Keratinocyte (primary cell): ENCODE measurements at regions not wholly inside any gene's neighbourhood (a gene's known extent, or its start where the extent isn't known, plus 50 kb on each side); places are given as distances from the start of the nearest gene placed in this dataset.

ENCODE experiments used
- DNase-seq: peaks from one replicate; pipeline ENCODE4 v3.0.0-alpha.2; 2011; ENCODE audit warnings: low read depth, missing footprints, low spot score
- FAIRE-seq: peaks from 2 replicates; lab custom pipeline; 2011; peaks lifted over from hg19 to GRCh38; lab: Jason Lieb, UNC
- H2AFZ ChIP-seq: 2 replicates; pipeline ENCODE4 v1.6.0; 2012; ENCODE audit warnings: low read length, control low read depth, inconsistent platforms; ENCODE audit not compliant: control insufficient read depth
- H3K27ac ChIP-seq: 2 replicates; pipeline ENCODE4 v1.5.1; 2011; ENCODE audit warnings: low read length; ENCODE audit not compliant: control insufficient read depth, insufficient read depth
- H3K27me3 ChIP-seq: 3 replicates; pipeline ENCODE4 v1.6.0; 2011; ENCODE audit warnings: low read length; ENCODE audit not compliant: control insufficient read depth, insufficient read depth; ENCODE audit errors: extremely low read depth
- H3K36me3 ChIP-seq, 2 experiments: 2 replicates in 1 of 2; 3 replicates in 1 of 2; pipeline ENCODE4 v1.5.1; 2011; ENCODE audit warnings: low read length in 2 of 2, mild to moderate bottlenecking in 1 of 2; ENCODE audit not compliant: control insufficient read depth in 2 of 2, insufficient read depth in 2 of 2; ENCODE audit errors: extremely low read depth in 1 of 2
- H3K4me1 ChIP-seq: 3 replicates; pipeline ENCODE4 v1.5.1; 2011; ENCODE audit warnings: low read length; ENCODE audit not compliant: control insufficient read depth, insufficient read depth; ENCODE audit errors: extremely low read depth
- H3K4me2 ChIP-seq: 3 replicates; pipeline ENCODE4 v1.6.0; 2011; ENCODE audit warnings: low read depth, low read length; ENCODE audit not compliant: control insufficient read depth, insufficient read depth; ENCODE audit errors: extremely low read depth
- H3K4me3 ChIP-seq, 3 experiments: fragments of 200-600 bp in 1 of 3; sonication (generic) in 1 of 3; 2 replicates in 2 of 3; 3 replicates in 1 of 3; pipeline ENCODE4 v1.5.1; 2011 to 2016; ENCODE audit warnings: low read length in 3 of 3, mild to moderate bottlenecking in 3 of 3, control low read depth in 2 of 3, inconsistent platforms in 1 of 3, low read depth in 1 of 3, mixed read lengths in 1 of 3, mixed run types in 1 of 3, moderate library complexity in 1 of 3; ENCODE audit not compliant: control insufficient read depth in 2 of 3, insufficient read depth in 2 of 3; ENCODE audit errors: extremely low read depth in 1 of 3
- H3K79me2 ChIP-seq: 2 replicates; pipeline ENCODE4 v1.6.0; 2012; ENCODE audit warnings: low read length; ENCODE audit not compliant: control insufficient read depth, insufficient read depth
- H3K9ac ChIP-seq: 3 replicates; pipeline ENCODE4 v1.6.0; 2011; ENCODE audit warnings: low read length; ENCODE audit not compliant: control insufficient read depth, insufficient read depth; ENCODE audit errors: extremely low read depth
- H3K9me1 ChIP-seq: 3 replicates; pipeline ENCODE4 v1.6.0; 2011; ENCODE audit warnings: low read length; ENCODE audit not compliant: control insufficient read depth, insufficient read depth; ENCODE audit errors: extremely low read depth
- H3K9me3 ChIP-seq: 2 replicates; pipeline ENCODE4 v1.5.1; 2012; ENCODE audit warnings: low read depth, low read length; ENCODE audit not compliant: control insufficient read depth
- H4K20me1 ChIP-seq: 3 replicates; pipeline ENCODE4 v1.6.0; 2011; ENCODE audit warnings: low read length; ENCODE audit not compliant: control insufficient read depth, insufficient read depth; ENCODE audit errors: extremely low read depth
- EZH2 ChIP-seq: IDR thresholded peaks from one replicate; pipeline ENCODE4 v1.6.1; 2012; ENCODE audit warnings: inconsistent platforms, mild to moderate bottlenecking, low read length, moderate library complexity
- dilution Hi-C: fragments of 300-500 bp; cut with MboI; formaldehyde crosslinking; loops from one replicate; pipeline ENCODE4 v1.7.0; 2020; ENCODE audit warnings: low sequenced_read_pairs; ENCODE audit not compliant: extremely low pct_ligation_motif_present
- TF ChIP-seq, protein P1 (sequence below), 3 experiments: IDR thresholded peaks in 1 of 3; conservative IDR thresholded peaks in 1 of 3; optimal IDR thresholded peaks in 1 of 3; 2 replicates in 2 of 3; 3 replicates in 1 of 3; pipeline versions ENCODE3 to v1.5.1; 2011; ENCODE audit warnings: low read length in 3 of 3, mild to moderate bottlenecking in 3 of 3, moderate library complexity in 2 of 3, control low read depth in 1 of 3, inconsistent platforms in 1 of 3; ENCODE audit not compliant: insufficient read depth in 2 of 3; ENCODE audit errors: extremely low read depth in 1 of 3

DNA sequence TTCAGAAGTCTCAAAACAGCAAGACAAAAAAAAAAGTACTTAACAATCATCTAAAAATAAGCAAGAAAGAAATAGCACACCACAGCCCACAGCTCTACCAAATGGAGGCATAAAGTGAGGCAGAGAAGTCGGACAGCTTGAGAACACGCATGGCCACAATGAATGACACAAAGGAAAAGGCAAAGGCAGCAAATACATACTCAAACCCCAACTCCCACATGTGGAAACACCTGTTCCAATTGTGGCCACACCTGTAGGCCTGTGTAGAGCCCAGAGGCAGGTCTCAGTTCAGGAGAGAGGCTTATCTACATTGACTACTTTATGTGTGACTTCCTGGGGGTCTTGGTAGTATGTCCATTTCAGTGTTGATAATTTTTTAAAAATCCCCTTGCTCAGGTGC, 543.5 kb downstream of the LMO4 start:
- Histone ChIP-seq H3K9me1 (no peaks in the 10 kb centered on the region), H3K4me2 (no peak overlapping the region), H3K4me1 (peaks cover 3% of the 10 kb centered on the region), H3K4me3 (no peak overlapping the region), H3K27me3 (no peaks in the 10 kb centered on the region), H3K27ac (no peak overlapping the region), H4K20me1 (no peaks in the 10 kb centered on the region), H3K9ac (no peak overlapping the region), H3K79me2 (no peaks in the 10 kb centered on the region), H2AFZ (no peak overlapping the region), H3K9me3 (no peaks in the 10 kb centered on the region), H3K36me3 (no peaks in the 10 kb centered on the region)
- no peak for TF ChIP-seq EZH2
- TF ChIP-seq, protein P1, sequence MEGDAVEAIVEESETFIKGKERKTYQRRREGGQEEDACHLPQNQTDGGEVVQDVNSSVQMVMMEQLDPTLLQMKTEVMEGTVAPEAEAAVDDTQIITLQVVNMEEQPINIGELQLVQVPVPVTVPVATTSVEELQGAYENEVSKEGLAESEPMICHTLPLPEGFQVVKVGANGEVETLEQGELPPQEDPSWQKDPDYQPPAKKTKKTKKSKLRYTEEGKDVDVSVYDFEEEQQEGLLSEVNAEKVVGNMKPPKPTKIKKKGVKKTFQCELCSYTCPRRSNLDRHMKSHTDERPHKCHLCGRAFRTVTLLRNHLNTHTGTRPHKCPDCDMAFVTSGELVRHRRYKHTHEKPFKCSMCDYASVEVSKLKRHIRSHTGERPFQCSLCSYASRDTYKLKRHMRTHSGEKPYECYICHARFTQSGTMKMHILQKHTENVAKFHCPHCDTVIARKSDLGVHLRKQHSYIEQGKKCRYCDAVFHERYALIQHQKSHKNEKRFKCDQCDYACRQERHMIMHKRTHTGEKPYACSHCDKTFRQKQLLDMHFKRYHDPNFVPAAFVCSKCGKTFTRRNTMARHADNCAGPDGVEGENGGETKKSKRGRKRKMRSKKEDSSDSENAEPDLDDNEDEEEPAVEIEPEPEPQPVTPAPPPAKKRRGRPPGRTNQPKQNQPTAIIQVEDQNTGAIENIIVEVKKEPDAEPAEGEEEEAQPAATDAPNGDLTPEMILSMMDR (optimal IDR thresholded peaks at IDR 0.05 in 1 of 3, IDR thresholded peaks at IDR 0.05 in 1 of 3, conservative IDR thresholded peaks at IDR 0.05 in 1 of 3; ENCODE audit: extremely low read depth in 1 of 3, insufficient read depth in 2 of 3, low read length in 3 of 3) = no peak
- FAIRE-seq (no peak), DNase-seq (no peak)
- dilution Hi-C loops = no loop called here

DNA sequence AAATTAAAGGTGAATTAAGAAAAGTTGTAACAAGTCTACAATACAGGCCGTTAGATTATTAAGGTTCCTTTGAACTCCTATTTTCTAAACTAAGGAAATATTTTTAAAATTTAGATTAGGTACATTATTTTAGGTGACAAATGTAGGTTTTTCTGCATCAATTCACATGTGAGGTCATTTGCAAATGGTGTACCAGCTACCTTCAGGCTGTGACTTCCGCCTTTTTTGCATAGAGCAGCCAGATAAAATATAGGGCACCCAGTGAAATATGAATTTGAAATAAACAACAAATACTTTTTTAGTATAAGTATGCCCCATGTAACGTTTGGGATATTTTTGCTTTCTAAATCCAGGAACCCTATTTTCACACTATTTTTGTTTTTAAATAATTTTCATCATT, 544.0 kb downstream of the LMO4 start:
- dilution Hi-C loops = no loop called here
- no peak for FAIRE-seq
- H4K20me1 ChIP-seq = no peaks in the 10 kb centered on the region

More for the DNA sequence above, 544.0 kb downstream of the LMO4 start:
- no peak overlapping the region for H2AFZ ChIP-seq
- no peak overlapping the region for H3K4me2 ChIP-seq
- H3K36me3 ChIP-seq = no peaks in the 10 kb centered on the region
- no peak for TF ChIP-seq EZH2
- TF ChIP-seq, protein P1 (optimal IDR thresholded peaks at IDR 0.05 in 1 of 3, IDR thresholded peaks at IDR 0.05 in 1 of 3, conservative IDR thresholded peaks at IDR 0.05 in 1 of 3; ENCODE audit: extremely low read depth in 1 of 3, insufficient read depth in 2 of 3, low read length in 3 of 3) = no peak
- H3K79me2 ChIP-seq = no peaks in the 10 kb centered on the region
- DNase-seq = no peak
- H3K9me3 ChIP-seq = no peaks in the 10 kb centered on the region
- H3K4me1 ChIP-seq = peaks cover 3% of the 10 kb centered on the region
- H3K27ac ChIP-seq = no peak overlapping the region
- no peak overlapping the region for H3K4me3 ChIP-seq
- no peak overlapping the region for H3K9ac ChIP-seq
- no peaks in the 10 kb centered on the region for H3K27me3 ChIP-seq
- H3K9me1 ChIP-seq = no peaks in the 10 kb centered on the region
